ENCODE measurements at regions not wholly inside any gene's neighbourhood (a gene's known extent, or its start where the extent isn't known, plus 50 kb on each side); places are given as distances from the start of the nearest gene placed in this dataset.

GRCh38 chr9:80792726-80793125 lies 896.6 kb downstream of the TLE1 start:
- no peaks in the 10 kb centered on the region for H3K79me2 ChIP-seq (ENCODE audit: control insufficient read depth in 1 of 2, insufficient read depth in 2 of 2, low read length in 2 of 2)
- H2BK15ac ChIP-seq (ENCODE audit: low read length): no peak overlapping the region
- H3K56ac ChIP-seq (replicated peaks; ENCODE audit: insufficient read length, low read depth, low read length): no peak overlapping the region
- ChIA-PET POLR2A (ENCODE audit: partially characterized antibody) (no interaction called here), CTCF (ENCODE audit: partially characterized antibody) (no interaction called here)
- H3K79me1 ChIP-seq (ENCODE audit: low read depth, low read length): no peaks in the 10 kb centered on the region
- H4K5ac ChIP-seq (ENCODE audit: insufficient read length, low read depth, low read length): no peak overlapping the region
- no peak overlapping the region for H4K91ac ChIP-seq (replicated peaks; ENCODE audit: insufficient read length, low read length)
- FAIRE-seq (no peak), DNase-seq (ENCODE audit: low read depth in 1 of 2, low spot score in 2 of 2) (no peak)
- 97% methylated on average over 3 of the region's 3 CpGs; no CpG with 5 or more reads in 1 of the 2 experiments for WGBS, 2 experiments (ENCODE audit: extremely low coverage in 1 of 2, insufficient coverage in 1 of 2, insufficient read length in 1 of 2, insufficient replicate concordance in 2 of 2, low coverage in 1 of 2, low lambda C conversion rate in 2 of 2, missing lambda C conversion rate in 1 of 2)
- no peaks in the 10 kb centered on the region for H4K20me1 ChIP-seq (replicated peaks in 1 of 2; ENCODE audit: control insufficient read depth in 1 of 2, insufficient read depth in 2 of 2, low read length in 2 of 2)
- no peak overlapping the region for H2BK5ac ChIP-seq (ENCODE audit: low read depth, low read length)
- H3K36me3 ChIP-seq (ENCODE audit: control insufficient read depth in 2 of 4, insufficient read depth in 4 of 4, low read length in 3 of 4): no peaks in the 10 kb centered on the region
- H3K4me2 ChIP-seq (ENCODE audit: insufficient read depth in 1 of 2, low read depth in 2 of 2, low read length in 2 of 2): no peak overlapping the region
- H3K9ac ChIP-seq (replicated peaks in 1 of 4; ENCODE audit: extremely low read depth in 1 of 4, low read depth in 3 of 4, low read length in 3 of 4): no peak overlapping the region
- no peak overlapping the region for H2BK20ac ChIP-seq (ENCODE audit: low read length)
- H2BK12ac ChIP-seq (ENCODE audit: low read depth, low read length): no peak overlapping the region
- no peaks in the 10 kb centered on the region for H3K27me3 ChIP-seq (replicated peaks in 1 of 4; ENCODE audit: control insufficient read depth in 3 of 4, extremely low read depth in 1 of 4, insufficient read depth in 3 of 4, low read length in 3 of 4)
- H3K14ac ChIP-seq (ENCODE audit: insufficient read length): no peak overlapping the region
- no peak overlapping the region for H3K4ac ChIP-seq (replicated peaks; ENCODE audit: insufficient read length, low read depth, low read length)
- H3K4me1 ChIP-seq (replicated peaks in 1 of 4; ENCODE audit: control insufficient read depth in 3 of 4, insufficient read depth in 4 of 4, low read length in 3 of 4): no peaks in the 10 kb centered on the region; a peak in 1 of 7 replicates
- no peak overlapping the region for H2AK5ac ChIP-seq (ENCODE audit: low read depth, low read length)
- no peak overlapping the region for H4K8ac ChIP-seq (ENCODE audit: extremely low read depth, insufficient read depth, low read length)
- no peaks in the 10 kb centered on the region for H3K23me2 ChIP-seq (ENCODE audit: low read depth, low read length)
- H3K9me3 ChIP-seq (ENCODE audit: insufficient read depth in 2 of 2, low read depth in 1 of 2, low read length in 1 of 2): no peaks in the 10 kb centered on the region
- no peak overlapping the region for H2AFZ ChIP-seq (ENCODE audit: low read length)
- H3K18ac ChIP-seq (ENCODE audit: extremely low read depth, low read length): no peak overlapping the region
- no peak overlapping the region for H3K4me3 ChIP-seq (ENCODE audit: extremely low read depth in 1 of 4, insufficient read depth in 2 of 4, low read depth in 3 of 4, low read length in 4 of 4)
- H2BK120ac ChIP-seq (replicated peaks; ENCODE audit: low read depth, low read length): no peak overlapping the region
- no peak overlapping the region for H3K23ac ChIP-seq (ENCODE audit: insufficient read length)
- H3K27ac ChIP-seq (ENCODE audit: low read depth, low read length): no peak overlapping the region
- TF ChIP-seq MAFK (IDR thresholded peaks at IDR 0.05; ENCODE audit: low read depth, low read length) (no peak), CTBP2 (IDR thresholded peaks at IDR 0.05; ENCODE audit: borderline replicate concordance, insufficient read depth, insufficient read length, low read length) (no peak), CBX8 (IDR thresholded peaks at IDR 0.05; ENCODE audit: borderline replicate concordance, low read depth, low read length) (no peak), GTF2F1 (IDR thresholded peaks at IDR 0.05; ENCODE audit: borderline replicate concordance, low read depth, low read length) (no peak), EP300 (IDR thresholded peaks at IDR 0.05; ENCODE audit: borderline replicate concordance in 1 of 2, low read depth in 2 of 2, low read length in 2 of 2) (no peak), SUZ12 (IDR thresholded peaks at IDR 0.05; ENCODE audit: low read length) (no peak), RAD21 (IDR thresholded peaks at IDR 0.05 in 1 of 2, conservative IDR thresholded peaks at IDR 0.05 in 1 of 2; ENCODE audit: low read depth in 2 of 2, low read length in 2 of 2) (no peak), ZNF274 (IDR thresholded peaks at IDR 0.05; ENCODE audit: borderline replicate concordance, extremely low read depth, low read length) (no peak), HDAC6 (IDR thresholded peaks at IDR 0.05; ENCODE audit: low read depth, low read length) (no peak), USF2 (IDR thresholded peaks at IDR 0.05; ENCODE audit: low read length) (no peak), ATF3 (IDR thresholded peaks at IDR 0.05; ENCODE audit: insufficient read depth, low read depth, low read length) (no peak), JUND (IDR thresholded peaks at IDR 0.05; ENCODE audit: low read length) (no peak)
